Fibroblast of pulmonary artery (primary cell): ENCODE measurements at regions not wholly inside any gene's neighbourhood (a gene's known extent, or its start where the extent isn't known, plus 50 kb on each side); places are given as distances from the start of the nearest gene placed in this dataset.

Source experiments
- DNase-seq: peaks from one replicate; pipeline ENCODE4 v3.0.0-alpha.2; 2010; ENCODE audit warnings: low read depth
- H3K4me3 ChIP-seq: replicated peaks from 2 replicates; pipeline ENCODE4 v1.5.1; 2011; ENCODE audit warnings: low read depth, mild to moderate bottlenecking, control low read depth, low read length, moderate library complexity
- CTCF ChIP-seq: IDR thresholded peaks from 2 replicates; pipeline ENCODE4 v1.5.1; 2011; ENCODE audit warnings: mild to moderate bottlenecking, control low read depth, low read length, inconsistent platforms; ENCODE audit errors: missing control alignments

- no peak for TF ChIP-seq CTCF
- H3K4me3 ChIP-seq = no peak overlapping the region
- DNase-seq = no peak
Measured at GRCh38 chrX:17298564-17298963, 76.4 kb upstream of the NHS start.

GRCh38 chrX:17299206-17299605 lies 75.8 kb upstream of the NHS start:
- no peak overlapping the region for H3K4me3 ChIP-seq
- no peak for TF ChIP-seq CTCF
- no peak for DNase-seq

- DNase-seq = no peak
- no peak overlapping the region for H3K4me3 ChIP-seq
- TF ChIP-seq CTCF = no peak
Measured at GRCh38 chrX:17323397-17323796, 51.6 kb upstream of the NHS start.
